Trophoblast cell (in vitro differentiated cells and primary cell): ENCODE measurements at regions not wholly inside any gene's neighbourhood (a gene's known extent, or its start where the extent isn't known, plus 50 kb on each side); places are given as distances from the start of the nearest gene placed in this dataset.

Experiments used
- DNase-seq, 2 donors: peaks; one replicate each; pipeline ENCODE4 v3.0.0-alpha.2; 2016
- H2AFZ ChIP-seq: 2 replicates; pipeline ENCODE4 v1.6.1; 2013; ENCODE audit warnings: low read length, moderate library complexity, mild to moderate bottlenecking; ENCODE audit not compliant: insufficient read depth, poor library complexity
- H2AK5ac ChIP-seq: 2 replicates; pipeline ENCODE4 v1.6.1; 2013; ENCODE audit warnings: mild to moderate bottlenecking, low read length
- H2BK120ac ChIP-seq: 2 replicates; pipeline ENCODE4 v1.6.1; 2013; ENCODE audit warnings: low read length, mild to moderate bottlenecking, moderate library complexity; ENCODE audit not compliant: insufficient read depth, poor library complexity
- H2BK12ac ChIP-seq: 2 replicates; pipeline ENCODE4 v1.6.1; 2013; ENCODE audit warnings: mild to moderate bottlenecking, low read length, moderate library complexity
- H2BK5ac ChIP-seq: 2 replicates; pipeline ENCODE4 v1.6.1; 2013; ENCODE audit warnings: low read length, low read depth, moderate library complexity, mild to moderate bottlenecking; ENCODE audit not compliant: poor library complexity
- H3K14ac ChIP-seq: 2 replicates; pipeline ENCODE4 v1.6.1; 2013; ENCODE audit warnings: mild to moderate bottlenecking, low read length
- H3K18ac ChIP-seq: 2 replicates; pipeline ENCODE4 v1.6.1; 2013; ENCODE audit warnings: mild to moderate bottlenecking, low read length
- H3K23ac ChIP-seq: 2 replicates; pipeline ENCODE4 v1.6.1; 2013; ENCODE audit warnings: low read length
- H3K27ac ChIP-seq: 2 replicates; pipeline ENCODE4 v1.5.1; 2013; ENCODE audit warnings: low read depth, mild to moderate bottlenecking, inconsistent platforms, low read length, moderate library complexity
- H3K27me3 ChIP-seq: 2 replicates; pipeline ENCODE4 v1.6.1; 2013; ENCODE audit warnings: inconsistent platforms, mild to moderate bottlenecking, low read length, moderate library complexity; ENCODE audit not compliant: insufficient read depth
- H3K36me3 ChIP-seq, 2 experiments: 1 replicate in 1 of 2; 2 replicates in 1 of 2; pipeline ENCODE4 v1.6.1; 2013; ENCODE audit warnings: low read length in 2 of 2, mild to moderate bottlenecking in 2 of 2, moderate library complexity in 1 of 2; ENCODE audit not compliant: insufficient read depth in 2 of 2, control insufficient read depth in 1 of 2
- H3K4ac ChIP-seq: 2 replicates; pipeline ENCODE4 v1.6.1; 2013; ENCODE audit warnings: low read depth, mild to moderate bottlenecking, low read length, moderate library complexity
- H3K4me1 ChIP-seq, 2 experiments: 1 replicate in 1 of 2; 2 replicates in 1 of 2; pipeline ENCODE4 v1.6.1; 2013; ENCODE audit warnings: low read length in 2 of 2, mild to moderate bottlenecking in 2 of 2, moderate library complexity in 1 of 2; ENCODE audit not compliant: insufficient read depth in 2 of 2, control insufficient read depth in 1 of 2
- H3K4me2 ChIP-seq: 2 replicates; pipeline ENCODE4 v1.6.1; 2013; ENCODE audit warnings: inconsistent platforms, mild to moderate bottlenecking, low read length, moderate library complexity
- H3K4me3 ChIP-seq: 2 replicates; pipeline ENCODE4 v1.5.1; 2013; ENCODE audit warnings: mild to moderate bottlenecking, low read depth, low read length, inconsistent platforms
- H3K79me1 ChIP-seq: one replicate; pipeline ENCODE4 v1.6.1; 2013; ENCODE audit warnings: low read length
- H3K79me2 ChIP-seq: 2 replicates; pipeline ENCODE4 v1.6.1; 2013; ENCODE audit warnings: low read length, mild to moderate bottlenecking; ENCODE audit not compliant: control insufficient read depth, insufficient read depth, poor library complexity
- H3K9ac ChIP-seq: 2 replicates; pipeline ENCODE4 v1.6.1; 2013; ENCODE audit warnings: mild to moderate bottlenecking, low read length
- H3K9me3 ChIP-seq: 2 replicates; pipeline ENCODE4 v1.6.1; 2013; ENCODE audit warnings: low read depth, mild to moderate bottlenecking, control low read depth, inconsistent platforms, low read length; ENCODE audit not compliant: insufficient read depth
- H4K12ac ChIP-seq: 2 replicates; pipeline ENCODE4 v1.6.1; 2013; ENCODE audit warnings: low read depth, mild to moderate bottlenecking, low read length, moderate library complexity
- H4K8ac ChIP-seq: 2 replicates; pipeline ENCODE4 v1.6.1; 2013; ENCODE audit warnings: low read depth, mild to moderate bottlenecking, low read length, moderate library complexity
- H4K91ac ChIP-seq: one replicate; pipeline ENCODE4 v1.6.1; 2013; ENCODE audit warnings: low read depth, mild to moderate bottlenecking, low read length, moderate library complexity
- WGBS: extraction: QIAGEN DNeasy Blood & Tissue Kit; methylation state at CpG from one replicate; pipeline ENCODE4 v1.1.7; 2013; ENCODE audit warnings: missing lambda C conversion rate; ENCODE audit not compliant: insufficient read length, insufficient coverage; ENCODE audit errors: extremely low coverage; 5-methylcytosine and 5-hydroxymethylcytosine counted together

- no CpG with 5 or more reads among the region's 2 CpGs for WGBS
- Histone ChIP-seq H2BK12ac (no peak overlapping the region), H3K4ac (no peak overlapping the region), H2BK5ac (no peak overlapping the region), H4K8ac (no peak overlapping the region), H3K23ac (no peak overlapping the region), H3K9ac (no peak overlapping the region), H3K18ac (no peak overlapping the region), H2AK5ac (no peak overlapping the region), H4K91ac (no peak overlapping the region), H4K12ac (no peak overlapping the region), H2AFZ (no peak overlapping the region), H3K4me3 (no peak overlapping the region), H2BK120ac (no peak overlapping the region), H3K36me3 (no peaks in the 10 kb centered on the region), H3K14ac (no peak overlapping the region), H3K79me1 (no peaks in the 10 kb centered on the region), H3K27ac (no peak overlapping the region), H3K27me3 (no peaks in the 10 kb centered on the region), H3K4me2 (no peak overlapping the region), H3K79me2 (no peaks in the 10 kb centered on the region), H3K9me3 (no peaks in the 10 kb centered on the region), H3K4me1 (no peaks in the 10 kb centered on the region)
- DNase-seq, result no peak
These were observed 199.2 kb downstream of the RAB38 start for GRCh38 chr11:87976009-87976408.

- H3K18ac ChIP-seq, result no peak overlapping the region
- no peaks in the 10 kb centered on the region for H3K27me3 ChIP-seq
- H3K27ac ChIP-seq, result no peak overlapping the region
- H3K4me3 ChIP-seq, result no peak overlapping the region
- no peak overlapping the region for H4K12ac ChIP-seq
- no CpG with 5 or more reads among the region's 3 CpGs for WGBS
- no peak overlapping the region for H2BK12ac ChIP-seq
- H3K14ac ChIP-seq, result no peak overlapping the region
- H3K23ac ChIP-seq, result no peak overlapping the region
- no peaks in the 10 kb centered on the region for H3K36me3 ChIP-seq
- H2AFZ ChIP-seq, result no peak overlapping the region
- H4K91ac ChIP-seq, result no peak overlapping the region
- no peaks in the 10 kb centered on the region for H3K79me2 ChIP-seq
- H4K8ac ChIP-seq, result no peak overlapping the region
- no peaks in the 10 kb centered on the region for H3K79me1 ChIP-seq
- DNase-seq, result no peak
- no peaks in the 10 kb centered on the region for H3K4me1 ChIP-seq
- no peak overlapping the region for H3K4me2 ChIP-seq
- no peaks in the 10 kb centered on the region for H3K9me3 ChIP-seq
- no peak overlapping the region for H2BK5ac ChIP-seq
- H2BK120ac ChIP-seq, result no peak overlapping the region
- H3K4ac ChIP-seq, result no peak overlapping the region
- no peak overlapping the region for H3K9ac ChIP-seq
- H2AK5ac ChIP-seq, result no peak overlapping the region
These were observed 200.4 kb downstream of the RAB38 start for GRCh38 chr11:87974797-87975196.

- no peak overlapping the region for H4K91ac ChIP-seq
- no peak overlapping the region for H3K4ac ChIP-seq
- no peak overlapping the region for H3K9ac ChIP-seq
- H3K18ac ChIP-seq, result no peak overlapping the region
- no peak overlapping the region for H3K14ac ChIP-seq
- H3K27me3 ChIP-seq, result no peaks in the 10 kb centered on the region
- H3K79me1 ChIP-seq, result no peaks in the 10 kb centered on the region
- no peak overlapping the region for H2BK12ac ChIP-seq
- no peaks in the 10 kb centered on the region for H3K9me3 ChIP-seq
- WGBS, result no CpG with 5 or more reads among the region's 4 CpGs
- no peak overlapping the region for H4K8ac ChIP-seq
- H3K27ac ChIP-seq, result no peak overlapping the region
- no peak overlapping the region for H2AFZ ChIP-seq
- no peak overlapping the region for H3K23ac ChIP-seq
- no peak overlapping the region for H3K4me2 ChIP-seq
- H2BK120ac ChIP-seq, result no peak overlapping the region
- H3K36me3 ChIP-seq, result no peaks in the 10 kb centered on the region
- H3K4me3 ChIP-seq, result no peak overlapping the region
- no peak overlapping the region for H2AK5ac ChIP-seq
- H3K4me1 ChIP-seq, result peaks cover 0 to 2% of the 10 kb centered on the region in 2 experiments
- no peak for DNase-seq
- H3K79me2 ChIP-seq, result no peaks in the 10 kb centered on the region
- no peak overlapping the region for H4K12ac ChIP-seq
- H2BK5ac ChIP-seq, result no peak overlapping the region
These were observed 203.1 kb downstream of the RAB38 start for GRCh38 chr11:87972133-87972532.

- H4K12ac ChIP-seq, result no peak overlapping the region
- H3K9ac ChIP-seq, result no peak overlapping the region
- H3K36me3 ChIP-seq, result no peaks in the 10 kb centered on the region
- H3K4me3 ChIP-seq, result no peak overlapping the region
- no peak overlapping the region for H3K23ac ChIP-seq
- no peak overlapping the region for H2BK120ac ChIP-seq
- H3K79me1 ChIP-seq, result no peaks in the 10 kb centered on the region
- H3K14ac ChIP-seq, result no peak overlapping the region
- no peaks in the 10 kb centered on the region for H3K27me3 ChIP-seq
- no peak overlapping the region for H2AK5ac ChIP-seq
- no CpG with 5 or more reads among the region's 2 CpGs for WGBS
- no peaks in the 10 kb centered on the region for H3K9me3 ChIP-seq
- H4K8ac ChIP-seq, result no peak overlapping the region
- no peaks in the 10 kb centered on the region for H3K79me2 ChIP-seq
- no peak overlapping the region for H3K4ac ChIP-seq
- H2BK5ac ChIP-seq, result no peak overlapping the region
- no peak overlapping the region for H2BK12ac ChIP-seq
- H3K4me2 ChIP-seq, result no peak overlapping the region
- no peak overlapping the region for H3K18ac ChIP-seq
- DNase-seq, result no peak
- H3K27ac ChIP-seq, result no peak overlapping the region
- no peak overlapping the region for H2AFZ ChIP-seq
- no peak overlapping the region for H4K91ac ChIP-seq
- H3K4me1 ChIP-seq, result peaks cover 0 to 2% of the 10 kb centered on the region in 2 experiments
These were observed 203.9 kb downstream of the RAB38 start for GRCh38 chr11:87971354-87971753.
